HEK293 (cell line): ENCODE measurements at regions not wholly inside any gene's neighbourhood (a gene's known extent, or its start where the extent isn't known, plus 50 kb on each side); places are given as distances from the start of the nearest gene placed in this dataset.

Experiments used
- GLIS1 ChIP-seq: fragments of 450-650 bp; formaldehyde crosslinking; IDR thresholded peaks from 2 replicates; pipeline ENCODE4 v1.5.1; 2016; ENCODE audit warnings: missing biosample characterization, missing genetic modification characterization
- TCF7L2 ChIP-seq: IDR thresholded peaks from 2 replicates; pipeline ENCODE4 v1.6.1; 2011; ENCODE audit warnings: low read depth, mild to moderate bottlenecking, inconsistent platforms, low read length, moderate library complexity, borderline replicate concordance
- ZBTB21 ChIP-seq: fragments of 450-650 bp; formaldehyde crosslinking; IDR thresholded peaks from 2 replicates; pipeline ENCODE4 v1.5.1; 2017; ENCODE audit warnings: missing biosample characterization, missing genetic modification characterization
- ZBTB26 ChIP-seq: fragments of 450-650 bp; formaldehyde crosslinking; optimal IDR thresholded peaks from 2 replicates; pipeline ENCODE3; 2016; ENCODE audit warnings: missing biosample characterization, mild to moderate bottlenecking, missing genetic modification characterization
- ZNF155 ChIP-seq: fragments of 450-650 bp; formaldehyde crosslinking; IDR thresholded peaks from 2 replicates; pipeline ENCODE4 v1.5.1; 2016; ENCODE audit warnings: missing biosample characterization, missing genetic modification characterization
- ZNF2 ChIP-seq: fragments of 450-650 bp; formaldehyde crosslinking; IDR thresholded peaks from 2 replicates; pipeline ENCODE4 v1.5.1; 2016; ENCODE audit warnings: missing biosample characterization, missing genetic modification characterization
- ZNF274 ChIP-seq, 2 experiments: fragments of 200-500 bp in 1 of 2; fragments of 450-650 bp in 1 of 2; sonication (Bioruptor generic) in 1 of 2; formaldehyde crosslinking in 1 of 2; IDR thresholded peaks; 2 replicates each; pipeline versions ENCODE4 v1.5.1 to v1.6.1; 2014 to 2016; ENCODE audit warnings: borderline replicate concordance in 1 of 2, inconsistent platforms in 1 of 2, low read length in 1 of 2, missing biosample characterization in 1 of 2, missing genetic modification characterization in 1 of 2
- ZNF426 ChIP-seq: fragments of 450-650 bp; formaldehyde crosslinking; IDR thresholded peaks from 2 replicates; pipeline ENCODE4 v1.5.1; 2017; ENCODE audit warnings: missing biosample characterization, missing genetic modification characterization, mild to moderate bottlenecking, inconsistent platforms, moderate library complexity
- ZSCAN16 ChIP-seq: fragments of 450-650 bp; formaldehyde crosslinking; IDR thresholded peaks from 2 replicates; pipeline ENCODE4 v1.5.1; 2016; ENCODE audit warnings: missing biosample characterization, missing genetic modification characterization
- TF ChIP-seq, protein P1 (sequence below): fragments of 450-650 bp; formaldehyde crosslinking; IDR thresholded peaks from 2 replicates; pipeline ENCODE4 v1.5.1; 2016; ENCODE audit warnings: missing biosample characterization, missing genetic modification characterization
- TF ChIP-seq, protein P2 (sequence below): fragments of 450-650 bp; formaldehyde crosslinking; IDR thresholded peaks from 2 replicates; pipeline ENCODE4 v1.5.1; 2016; ENCODE audit warnings: missing biosample characterization, missing genetic modification characterization

DNA sequence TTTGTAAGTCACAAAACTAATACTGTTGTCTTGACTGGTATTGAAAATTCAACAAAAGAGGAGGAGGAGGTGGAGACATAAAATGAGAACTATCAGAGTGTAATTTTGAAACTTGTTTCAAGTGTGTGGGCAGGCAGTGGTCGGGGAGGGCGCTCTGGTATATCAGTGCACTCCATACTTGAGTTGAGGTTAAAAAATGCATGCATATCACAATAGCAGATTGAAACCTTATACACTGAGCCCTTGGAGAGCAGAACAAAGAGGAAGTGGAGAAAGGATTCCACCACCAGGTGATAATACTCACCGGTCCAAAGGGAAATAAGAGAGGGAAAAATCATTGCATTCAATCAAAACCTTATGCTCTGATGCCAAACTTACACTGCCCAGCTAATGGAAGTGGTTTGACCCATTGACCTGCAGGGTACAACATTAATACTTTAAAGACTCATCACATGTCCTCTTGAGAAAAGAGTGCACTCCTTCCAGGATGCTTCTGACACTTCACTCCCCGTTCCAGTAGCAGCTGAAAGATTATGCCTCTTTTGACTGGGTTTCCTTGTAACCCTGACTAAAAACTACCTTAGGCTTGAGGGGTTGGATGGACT is 79.5 kb upstream of the FAM169A start:
- TF ChIP-seq ZNF155 (tag by site-specific recombination) (no peak), ZSCAN16 (tag by site-specific recombination) (no peak), ZBTB21 (no peak), ZNF2 (no peak), TCF7L2 (no peak), ZNF274 (IDR thresholded peaks at IDR 0.05; ENCODE audit: low read length) (no peak), ZNF274 (tag by site-specific recombination; IDR thresholded peaks at IDR 0.05; ENCODE audit: borderline replicate concordance) (no peak), GLIS1 (tag by site-specific recombination) (no peak), ZBTB26 (no peak), ZNF426 (no peak)
- TF ChIP-seq, protein P1, sequence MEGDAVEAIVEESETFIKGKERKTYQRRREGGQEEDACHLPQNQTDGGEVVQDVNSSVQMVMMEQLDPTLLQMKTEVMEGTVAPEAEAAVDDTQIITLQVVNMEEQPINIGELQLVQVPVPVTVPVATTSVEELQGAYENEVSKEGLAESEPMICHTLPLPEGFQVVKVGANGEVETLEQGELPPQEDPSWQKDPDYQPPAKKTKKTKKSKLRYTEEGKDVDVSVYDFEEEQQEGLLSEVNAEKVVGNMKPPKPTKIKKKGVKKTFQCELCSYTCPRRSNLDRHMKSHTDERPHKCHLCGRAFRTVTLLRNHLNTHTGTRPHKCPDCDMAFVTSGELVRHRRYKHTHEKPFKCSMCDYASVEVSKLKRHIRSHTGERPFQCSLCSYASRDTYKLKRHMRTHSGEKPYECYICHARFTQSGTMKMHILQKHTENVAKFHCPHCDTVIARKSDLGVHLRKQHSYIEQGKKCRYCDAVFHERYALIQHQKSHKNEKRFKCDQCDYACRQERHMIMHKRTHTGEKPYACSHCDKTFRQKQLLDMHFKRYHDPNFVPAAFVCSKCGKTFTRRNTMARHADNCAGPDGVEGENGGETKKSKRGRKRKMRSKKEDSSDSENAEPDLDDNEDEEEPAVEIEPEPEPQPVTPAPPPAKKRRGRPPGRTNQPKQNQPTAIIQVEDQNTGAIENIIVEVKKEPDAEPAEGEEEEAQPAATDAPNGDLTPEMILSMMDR (tag by site-specific recombination), result no peak
- TF ChIP-seq, protein P2, sequence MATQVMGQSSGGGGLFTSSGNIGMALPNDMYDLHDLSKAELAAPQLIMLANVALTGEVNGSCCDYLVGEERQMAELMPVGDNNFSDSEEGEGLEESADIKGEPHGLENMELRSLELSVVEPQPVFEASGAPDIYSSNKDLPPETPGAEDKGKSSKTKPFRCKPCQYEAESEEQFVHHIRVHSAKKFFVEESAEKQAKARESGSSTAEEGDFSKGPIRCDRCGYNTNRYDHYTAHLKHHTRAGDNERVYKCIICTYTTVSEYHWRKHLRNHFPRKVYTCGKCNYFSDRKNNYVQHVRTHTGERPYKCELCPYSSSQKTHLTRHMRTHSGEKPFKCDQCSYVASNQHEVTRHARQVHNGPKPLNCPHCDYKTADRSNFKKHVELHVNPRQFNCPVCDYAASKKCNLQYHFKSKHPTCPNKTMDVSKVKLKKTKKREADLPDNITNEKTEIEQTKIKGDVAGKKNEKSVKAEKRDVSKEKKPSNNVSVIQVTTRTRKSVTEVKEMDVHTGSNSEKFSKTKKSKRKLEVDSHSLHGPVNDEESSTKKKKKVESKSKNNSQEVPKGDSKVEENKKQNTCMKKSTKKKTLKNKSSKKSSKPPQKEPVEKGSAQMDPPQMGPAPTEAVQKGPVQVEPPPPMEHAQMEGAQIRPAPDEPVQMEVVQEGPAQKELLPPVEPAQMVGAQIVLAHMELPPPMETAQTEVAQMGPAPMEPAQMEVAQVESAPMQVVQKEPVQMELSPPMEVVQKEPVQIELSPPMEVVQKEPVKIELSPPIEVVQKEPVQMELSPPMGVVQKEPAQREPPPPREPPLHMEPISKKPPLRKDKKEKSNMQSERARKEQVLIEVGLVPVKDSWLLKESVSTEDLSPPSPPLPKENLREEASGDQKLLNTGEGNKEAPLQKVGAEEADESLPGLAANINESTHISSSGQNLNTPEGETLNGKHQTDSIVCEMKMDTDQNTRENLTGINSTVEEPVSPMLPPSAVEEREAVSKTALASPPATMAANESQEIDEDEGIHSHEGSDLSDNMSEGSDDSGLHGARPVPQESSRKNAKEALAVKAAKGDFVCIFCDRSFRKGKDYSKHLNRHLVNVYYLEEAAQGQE, result no peak
